ENCODE measurements at regions not wholly inside any gene's neighbourhood (a gene's known extent, or its start where the extent isn't known, plus 50 kb on each side); places are given as distances from the start of the nearest gene placed in this dataset.

DNA sequence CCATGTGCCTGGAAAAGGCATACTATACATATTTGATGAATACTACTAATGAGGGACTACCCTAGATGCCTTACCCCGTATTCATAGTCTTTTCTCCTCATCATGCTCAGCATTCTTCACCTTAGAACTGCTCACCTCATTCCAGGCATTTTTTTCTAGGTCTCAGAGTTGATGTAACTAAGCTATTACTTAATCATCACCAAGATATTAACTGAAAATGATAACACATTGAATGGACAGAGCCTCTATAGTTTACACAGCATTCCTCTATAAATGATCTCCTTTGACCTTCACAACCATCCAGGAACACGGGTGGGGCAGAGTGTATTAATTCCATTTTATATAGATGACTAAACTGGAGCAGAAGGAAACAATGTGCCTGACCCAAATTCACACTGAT lies 174.1 kb upstream of the DPH6 start:
- TF ChIP-seq, protein P1, sequence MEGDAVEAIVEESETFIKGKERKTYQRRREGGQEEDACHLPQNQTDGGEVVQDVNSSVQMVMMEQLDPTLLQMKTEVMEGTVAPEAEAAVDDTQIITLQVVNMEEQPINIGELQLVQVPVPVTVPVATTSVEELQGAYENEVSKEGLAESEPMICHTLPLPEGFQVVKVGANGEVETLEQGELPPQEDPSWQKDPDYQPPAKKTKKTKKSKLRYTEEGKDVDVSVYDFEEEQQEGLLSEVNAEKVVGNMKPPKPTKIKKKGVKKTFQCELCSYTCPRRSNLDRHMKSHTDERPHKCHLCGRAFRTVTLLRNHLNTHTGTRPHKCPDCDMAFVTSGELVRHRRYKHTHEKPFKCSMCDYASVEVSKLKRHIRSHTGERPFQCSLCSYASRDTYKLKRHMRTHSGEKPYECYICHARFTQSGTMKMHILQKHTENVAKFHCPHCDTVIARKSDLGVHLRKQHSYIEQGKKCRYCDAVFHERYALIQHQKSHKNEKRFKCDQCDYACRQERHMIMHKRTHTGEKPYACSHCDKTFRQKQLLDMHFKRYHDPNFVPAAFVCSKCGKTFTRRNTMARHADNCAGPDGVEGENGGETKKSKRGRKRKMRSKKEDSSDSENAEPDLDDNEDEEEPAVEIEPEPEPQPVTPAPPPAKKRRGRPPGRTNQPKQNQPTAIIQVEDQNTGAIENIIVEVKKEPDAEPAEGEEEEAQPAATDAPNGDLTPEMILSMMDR (IDR thresholded peaks at IDR 0.05; ENCODE audit: borderline replicate concordance, extremely low read depth, low read length, poor library complexity, severe bottlenecking): no peak
- no peak for TF ChIP-seq EZH2 (IDR thresholded peaks at IDR 0.05; ENCODE audit: borderline replicate concordance, low read depth, low read length, severe bottlenecking)

Measured in DND-41 (cell line).